HEK293 (cell line): ENCODE measurements at regions not wholly inside any gene's neighbourhood (a gene's known extent, or its start where the extent isn't known, plus 50 kb on each side); places are given as distances from the start of the nearest gene placed in this dataset.

Experiments
- CTCF ChIP-seq: fragments of 450-650 bp; formaldehyde crosslinking; IDR thresholded peaks from 2 replicates; pipeline ENCODE4 v1.5.1; 2016; ENCODE audit warnings: missing biosample characterization, missing genetic modification characterization
- INSM2 ChIP-seq: fragments of 450-650 bp; formaldehyde crosslinking; IDR thresholded peaks from 2 replicates; pipeline ENCODE4 v1.5.1; 2016; ENCODE audit warnings: missing biosample characterization, missing genetic modification characterization
- ZFP41 ChIP-seq: fragments of 450-650 bp; formaldehyde crosslinking; IDR thresholded peaks from 2 replicates; pipeline ENCODE4 v1.5.1; 2016; ENCODE audit warnings: missing biosample characterization, missing genetic modification characterization, borderline replicate concordance
- ZNF473 ChIP-seq: fragments of 450-650 bp; formaldehyde crosslinking; IDR thresholded peaks from 2 replicates; pipeline ENCODE4 v1.5.1; 2017; ENCODE audit warnings: missing biosample characterization, missing genetic modification characterization
- ZNF548 ChIP-seq: fragments of 450-650 bp; formaldehyde crosslinking; IDR thresholded peaks from 2 replicates; pipeline ENCODE4 v1.5.1; 2016; ENCODE audit warnings: missing biosample characterization, missing genetic modification characterization
- ZNF76 ChIP-seq: fragments of 450-650 bp; formaldehyde crosslinking; IDR thresholded peaks from 2 replicates; pipeline ENCODE4; 2016; ENCODE audit warnings: low read depth, missing biosample characterization, missing genetic modification characterization, borderline replicate concordance
- TF ChIP-seq, protein P1 (sequence below): fragments of 450-650 bp; formaldehyde crosslinking; conservative IDR thresholded peaks from 2 replicates; pipeline ENCODE4 v1.5.1; 2016; ENCODE audit warnings: low read depth, missing biosample characterization, missing genetic modification characterization

GRCh38 chr6:22473991-22474682, 95.2 kb upstream of the HDGFL1 start:
- TF ChIP-seq INSM2 (tag by site-specific recombination) (no peak), CTCF (no peak), ZNF76 (tag by site-specific recombination) (no peak), ZNF473 (no peak), ZFP41 (tag by site-specific recombination) (no peak), ZNF548 (tag by site-specific recombination) (no peak)
- TF ChIP-seq, protein P1, sequence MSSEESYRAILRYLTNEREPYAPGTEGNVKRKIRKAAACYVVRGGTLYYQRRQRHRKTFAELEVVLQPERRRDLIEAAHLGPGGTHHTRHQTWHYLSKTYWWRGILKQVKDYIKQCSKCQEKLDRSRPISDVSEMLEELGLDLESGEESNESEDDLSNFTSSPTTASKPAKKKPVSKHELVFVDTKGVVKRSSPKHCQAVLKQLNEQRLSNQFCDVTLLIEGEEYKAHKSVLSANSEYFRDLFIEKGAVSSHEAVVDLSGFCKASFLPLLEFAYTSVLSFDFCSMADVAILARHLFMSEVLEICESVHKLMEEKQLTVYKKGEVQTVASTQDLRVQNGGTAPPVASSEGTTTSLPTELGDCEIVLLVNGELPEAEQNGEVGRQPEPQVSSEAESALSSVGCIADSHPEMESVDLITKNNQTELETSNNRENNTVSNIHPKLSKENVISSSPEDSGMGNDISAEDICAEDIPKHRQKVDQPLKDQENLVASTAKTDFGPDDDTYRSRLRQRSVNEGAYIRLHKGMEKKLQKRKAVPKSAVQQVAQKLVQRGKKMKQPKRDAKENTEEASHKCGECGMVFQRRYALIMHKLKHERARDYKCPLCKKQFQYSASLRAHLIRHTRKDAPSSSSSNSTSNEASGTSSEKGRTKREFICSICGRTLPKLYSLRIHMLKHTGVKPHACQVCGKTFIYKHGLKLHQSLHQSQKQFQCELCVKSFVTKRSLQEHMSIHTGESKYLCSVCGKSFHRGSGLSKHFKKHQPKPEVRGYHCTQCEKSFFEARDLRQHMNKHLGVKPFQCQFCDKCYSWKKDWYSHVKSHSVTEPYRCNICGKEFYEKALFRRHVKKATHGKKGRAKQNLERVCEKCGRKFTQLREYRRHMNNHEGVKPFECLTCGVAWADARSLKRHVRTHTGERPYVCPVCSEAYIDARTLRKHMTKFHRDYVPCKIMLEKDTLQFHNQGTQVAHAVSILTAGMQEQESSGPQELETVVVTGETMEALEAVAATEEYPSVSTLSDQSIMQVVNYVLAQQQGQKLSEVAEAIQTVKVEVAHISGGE (tag by site-specific recombination) = no peak
